ENCODE measurements at regions not wholly inside any gene's neighbourhood (a gene's known extent, or its start where the extent isn't known, plus 50 kb on each side); places are given as distances from the start of the nearest gene placed in this dataset.

GRCh38 chr2:100192825-100193224 is 50.4 kb upstream of the AFF3 start:
- TF ChIP-seq ZFX (IDR thresholded peaks at IDR 0.05), result no peak
- no peak for TF ChIP-seq CTCF (conservative IDR thresholded peaks at IDR 0.05)
- no peak overlapping the region for H3K27ac ChIP-seq

- TF ChIP-seq CTCF (conservative IDR thresholded peaks at IDR 0.05) (no peak), ZFX (IDR thresholded peaks at IDR 0.05) (no peak)
- H3K27ac ChIP-seq, result no peak overlapping the region
Observed at GRCh38 chr2:100192300-100192699, 49.9 kb upstream of the AFF3 start.

Measured in C4-2B (cell line).